HG03558 (cell line): ENCODE measurements at regions not wholly inside any gene's neighbourhood (a gene's known extent, or its start where the extent isn't known, plus 50 kb on each side); places are given as distances from the start of the nearest gene placed in this dataset.

Experiments used
- ATAC-seq: cut with Tn5 transposase; IDR thresholded peaks from one replicate; pipeline ENCODE4 v1.9.1; 2021; ENCODE audit warnings: moderate number of reproducible peaks; ENCODE audit not compliant: unreplicated experiment; ENCODE audit errors: extremely low read depth

- no peak for ATAC-seq
These were observed 336.1 kb upstream of the SLC30A5 start for GRCh38 chr5:68757626-68758212.

DNA sequence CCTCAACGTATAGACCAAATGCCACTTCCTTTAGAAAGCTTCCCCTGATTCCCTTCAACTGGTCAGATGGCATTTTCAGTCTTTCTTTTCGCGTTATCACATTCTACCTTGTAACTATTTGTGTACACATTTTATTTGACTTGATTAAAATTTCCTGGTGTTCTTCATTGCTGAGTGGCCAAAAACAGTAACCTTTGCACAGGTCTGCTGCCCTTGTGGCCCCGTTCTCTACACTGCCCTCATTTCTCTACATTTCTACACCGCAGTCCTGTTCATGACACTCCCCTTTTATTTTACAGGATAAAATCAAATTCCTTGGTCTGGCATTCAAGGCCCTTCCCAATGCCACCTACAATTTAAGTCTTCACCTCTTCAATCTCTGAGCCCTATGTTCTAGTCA lies 334.2 kb upstream of the SLC30A5 start:
- no peak for ATAC-seq

DNA sequence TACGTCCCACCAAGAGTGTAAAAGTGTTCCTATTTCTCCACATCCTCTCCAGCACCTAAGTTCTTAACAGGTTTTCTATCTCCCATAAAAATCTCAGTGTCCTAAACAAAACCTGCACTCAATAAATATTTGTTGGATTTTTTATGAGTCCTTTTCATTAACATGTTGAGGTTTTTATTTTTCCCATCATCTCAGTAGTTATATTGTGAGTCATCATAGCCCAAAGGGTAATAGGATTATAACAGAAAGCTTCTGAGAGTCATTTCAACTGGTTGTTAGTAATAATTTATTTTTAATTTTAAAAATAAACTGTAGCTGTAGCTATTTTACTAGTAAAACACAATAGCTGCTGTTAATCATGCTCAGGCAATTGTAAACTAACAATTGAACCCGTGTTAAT lies 331.6 kb upstream of the SLC30A5 start:
- no peak for ATAC-seq

DNA sequence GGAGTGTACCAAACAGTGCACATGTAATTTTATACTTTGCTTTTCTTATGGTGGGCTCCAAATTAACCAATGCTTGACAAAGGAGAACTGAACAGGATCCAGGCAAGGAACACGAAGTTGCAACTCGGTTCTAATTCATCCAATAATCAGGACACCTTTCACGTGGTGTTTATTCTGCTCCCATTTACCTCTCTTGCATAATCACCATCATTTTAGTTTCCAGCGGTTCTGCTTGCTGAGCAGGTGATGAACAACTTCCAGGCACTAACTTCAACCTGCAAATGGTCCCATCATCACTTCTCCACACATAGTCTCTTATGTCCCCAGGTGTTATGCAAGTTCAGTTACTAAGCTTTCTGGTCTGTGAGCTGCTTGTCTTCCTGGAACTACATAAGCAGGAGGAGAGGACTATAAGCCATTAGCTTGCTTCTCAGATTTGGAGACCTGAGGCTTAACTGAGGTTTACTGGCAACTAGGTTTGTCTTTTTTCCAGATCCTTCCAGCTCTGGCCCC lies 326.8 kb upstream of the SLC30A5 start:
- ATAC-seq: no peak

DNA sequence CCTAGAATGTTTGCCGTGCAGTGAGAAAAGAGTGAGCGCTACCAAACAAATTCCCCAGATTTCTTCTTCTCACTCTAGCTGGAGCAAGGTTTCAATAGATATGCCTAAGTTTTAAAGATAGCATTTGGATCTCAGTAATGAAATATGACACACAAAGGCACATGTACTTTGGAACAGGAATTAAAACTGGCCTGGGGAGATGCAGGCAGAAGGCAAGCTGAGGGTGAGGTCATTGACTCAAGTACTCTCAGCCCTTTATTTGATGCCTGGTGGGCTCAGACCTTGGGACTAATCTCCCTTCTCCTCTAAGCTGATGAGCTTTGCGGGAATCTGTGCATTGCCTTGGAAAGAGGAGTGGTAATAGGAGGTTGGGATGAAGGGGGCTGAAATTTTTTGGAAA lies 323.3 kb upstream of the SLC30A5 start:
- no peak for ATAC-seq

DNA sequence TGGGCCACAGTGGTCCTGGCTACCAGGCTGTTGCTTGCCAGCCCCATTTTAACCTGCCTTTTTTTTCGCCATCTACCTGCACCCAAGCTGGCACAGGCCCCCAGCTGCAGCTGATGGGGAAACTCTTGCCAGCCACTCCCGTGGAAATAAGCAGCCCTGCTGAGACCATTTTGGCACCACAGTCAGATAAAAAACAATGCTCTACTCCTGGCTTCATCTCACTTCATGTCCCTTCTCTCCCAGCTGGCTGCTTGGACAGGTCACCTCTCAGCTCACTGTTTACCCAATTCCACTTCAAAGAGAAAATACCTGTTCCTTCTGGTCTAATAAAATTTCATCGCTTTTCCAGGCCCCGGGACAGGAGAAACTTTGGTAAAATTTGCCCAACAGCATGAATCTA lies 322.6 kb upstream of the SLC30A5 start:
- ATAC-seq: no peak

GRCh38 chr5:68771732-68772131 lies 322.1 kb upstream of the SLC30A5 start:
- no peak for ATAC-seq

- ATAC-seq: no peak
These were observed 317.4 kb upstream of the SLC30A5 start for GRCh38 chr5:68776381-68776780.

- no peak for ATAC-seq
These were observed 316.7 kb upstream of the SLC30A5 start for GRCh38 chr5:68777135-68777534.

GRCh38 chr5:68778484-68778883 lies 315.3 kb upstream of the SLC30A5 start:
- ATAC-seq: no peak

DNA sequence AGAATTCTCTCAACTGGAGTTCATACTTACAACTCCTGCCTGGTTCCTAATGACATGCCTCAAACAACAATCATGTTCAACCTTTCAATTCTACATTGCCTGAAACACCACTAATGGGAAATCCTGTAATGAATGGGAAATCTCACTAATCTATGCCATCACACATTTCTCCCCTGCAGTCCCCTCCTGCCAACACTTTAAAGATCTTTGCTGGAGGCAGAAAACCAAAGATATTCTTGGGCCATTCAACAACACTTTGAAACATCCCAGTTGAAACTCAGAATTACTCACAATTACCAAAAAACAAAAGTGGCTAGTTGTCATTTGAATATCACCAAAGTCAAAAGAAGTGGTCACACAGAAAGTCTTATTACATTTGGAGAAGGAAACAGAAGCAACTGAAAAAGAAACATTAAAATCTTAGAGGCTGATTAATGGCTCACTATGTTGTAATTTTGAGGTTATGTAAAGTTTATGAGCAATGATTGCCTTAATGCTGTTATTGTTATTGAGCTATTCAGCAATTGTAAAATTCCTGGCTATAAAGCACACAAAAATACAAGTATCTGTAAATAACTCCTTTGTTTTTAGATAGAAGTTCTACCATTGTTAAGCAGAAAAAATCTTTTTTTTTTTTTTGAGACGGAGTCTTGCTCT lies 313.4 kb upstream of the SLC30A5 start:
- no peak for ATAC-seq

- no peak for ATAC-seq
These were observed 300.7 kb upstream of the SLC30A5 start for GRCh38 chr5:68793074-68793473.

- no peak for ATAC-seq
These were observed 299.8 kb upstream of the SLC30A5 start for GRCh38 chr5:68793993-68794392.

DNA sequence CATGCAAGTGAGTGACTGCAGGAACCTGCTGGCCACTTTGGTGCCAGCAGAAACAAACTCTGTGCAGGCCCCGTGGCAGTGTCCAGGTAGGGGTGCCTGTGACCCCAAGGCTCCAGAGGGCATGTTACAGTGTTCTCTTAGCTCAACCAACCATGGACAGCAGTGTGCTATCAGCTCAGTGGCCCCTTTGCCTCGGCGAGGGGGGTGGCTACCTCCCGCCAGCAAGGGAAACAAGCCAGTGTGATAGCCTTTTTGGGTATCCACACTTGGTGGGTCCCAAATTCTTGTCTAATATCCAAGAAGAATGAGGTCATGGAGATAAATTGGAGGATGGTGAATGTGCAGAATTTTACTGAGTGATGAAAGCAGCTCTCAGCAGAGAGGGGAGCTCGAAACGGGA lies 298.6 kb upstream of the SLC30A5 start:
- ATAC-seq: no peak

DNA sequence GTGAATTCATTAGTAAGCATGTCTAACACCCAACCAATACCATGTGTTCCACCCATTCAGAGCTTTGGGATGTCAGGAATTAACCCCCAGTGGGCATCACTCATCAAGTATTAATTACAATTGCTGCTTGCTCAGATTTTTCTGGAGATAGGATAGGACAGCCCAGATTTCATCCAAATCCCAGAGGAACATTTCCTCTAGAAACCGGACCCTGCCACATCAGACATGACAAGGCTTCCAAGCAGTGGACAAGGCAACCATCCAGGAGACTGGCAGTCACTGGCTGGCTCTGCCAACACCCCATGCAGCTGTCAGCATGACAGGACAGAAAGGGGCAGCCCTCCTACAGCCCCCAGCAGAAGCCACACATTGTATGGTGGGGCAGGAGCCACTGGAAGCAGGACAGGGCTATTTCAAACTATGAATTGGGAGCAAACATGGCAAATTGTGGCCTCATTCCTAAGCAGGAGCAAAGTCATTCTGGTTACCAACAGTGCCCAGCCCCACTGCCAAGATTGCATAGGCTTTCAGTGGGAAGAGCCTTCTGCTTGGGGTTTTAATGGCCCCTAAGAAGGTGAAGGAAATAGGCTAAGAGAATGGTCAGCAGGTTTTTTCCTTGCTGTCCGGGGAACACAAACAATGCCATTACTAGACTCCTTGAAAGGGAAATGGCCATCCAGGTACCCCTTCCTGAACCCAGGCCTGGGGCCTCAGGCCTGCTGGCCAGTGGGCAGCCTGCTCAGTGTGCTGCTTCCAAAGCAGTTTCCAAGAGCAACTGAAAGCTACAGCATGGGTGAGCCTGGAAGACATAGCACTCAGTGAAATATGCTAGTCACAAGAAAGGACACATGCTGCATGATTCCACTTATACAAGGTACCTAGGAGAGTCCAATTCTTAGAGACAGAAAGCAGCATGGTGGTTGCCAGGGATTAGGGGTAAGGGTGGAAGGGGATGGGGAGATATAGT lies 294.7 kb upstream of the SLC30A5 start:
- ATAC-seq: no peak

DNA sequence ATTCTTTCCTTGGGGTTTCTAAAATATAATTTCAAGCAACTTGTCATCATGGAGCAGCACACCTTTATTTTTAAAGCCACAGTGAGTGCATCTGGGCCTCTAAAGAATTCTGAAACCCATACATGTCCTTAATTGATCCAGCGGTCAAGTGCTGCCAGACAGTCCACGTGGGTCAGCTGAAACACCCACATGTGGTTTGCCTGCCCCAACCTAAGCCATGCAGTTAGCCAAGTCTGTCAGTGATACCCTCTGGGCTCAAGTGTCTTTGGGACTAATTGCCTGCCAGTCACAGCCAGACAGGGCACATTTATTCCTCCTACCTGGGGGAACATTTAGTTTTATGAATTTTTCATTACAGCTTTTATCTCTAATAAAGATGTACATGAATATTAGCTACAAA lies 291.4 kb upstream of the SLC30A5 start:
- no peak for ATAC-seq

DNA sequence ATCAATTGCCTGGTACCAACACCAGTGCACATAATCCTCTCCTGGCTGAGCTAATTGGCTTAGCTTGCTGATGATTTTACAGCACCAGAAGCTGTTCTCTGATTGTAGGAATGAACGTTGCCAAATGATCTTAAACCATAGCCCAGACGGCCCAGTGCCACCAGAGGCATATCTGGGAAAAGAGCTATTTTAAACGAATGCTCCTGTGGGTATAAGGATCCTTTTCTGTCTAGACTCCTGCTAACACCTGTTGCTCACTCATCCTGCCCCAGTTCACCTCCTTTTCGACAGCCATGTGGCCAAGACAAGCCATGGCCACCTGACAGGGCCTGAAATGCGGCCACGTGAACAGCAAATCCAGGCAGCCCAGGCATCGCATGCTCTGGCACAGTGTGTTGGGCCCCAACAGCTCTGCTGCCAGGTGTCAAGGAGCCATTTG lies 289.9 kb upstream of the SLC30A5 start:
- ATAC-seq: no peak

DNA sequence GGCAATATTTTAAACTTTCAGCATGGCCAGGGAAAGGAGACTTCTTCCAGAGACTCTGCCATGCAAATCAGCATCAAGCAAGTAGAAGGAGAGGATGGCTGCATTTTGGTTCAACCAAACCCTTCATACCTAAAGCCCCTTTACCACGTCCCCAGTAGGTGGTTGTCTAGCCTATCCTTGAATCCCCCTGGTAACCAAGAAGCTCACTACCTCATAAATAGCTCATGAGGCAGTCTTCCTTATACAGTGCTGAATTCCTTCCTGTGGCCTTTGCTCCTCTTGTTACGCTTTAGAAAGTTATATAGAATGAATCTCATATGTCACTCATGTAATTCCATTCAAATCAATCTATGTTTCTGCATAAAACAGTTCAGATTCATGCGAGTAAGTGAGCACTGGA lies 289.5 kb upstream of the SLC30A5 start:
- no peak for ATAC-seq

- ATAC-seq: no peak
These were observed 288.4 kb upstream of the SLC30A5 start for GRCh38 chr5:68805444-68805843.

GRCh38 chr5:68817632-68818031 lies 276.2 kb upstream of the SLC30A5 start:
- no peak for ATAC-seq
